ENCODE measurements at regions not wholly inside any gene's neighbourhood (a gene's known extent, or its start where the extent isn't known, plus 50 kb on each side); places are given as distances from the start of the nearest gene placed in this dataset.

- dilution Hi-C loops (cut with MboI; ENCODE audit: extremely low pct_ligation_motif_present, low sequenced_read_pairs), result no loop called here
- TF ChIP-seq CTCF (optimal IDR thresholded peaks at IDR 0.05 in 1 of 3, IDR thresholded peaks at IDR 0.05 in 1 of 3, conservative IDR thresholded peaks at IDR 0.05 in 1 of 3; ENCODE audit: extremely low read depth in 1 of 3, insufficient read depth in 2 of 3, low read length in 3 of 3) (no peak), EZH2 (IDR thresholded peaks at IDR 0.05; ENCODE audit: low read length) (no peak)
- Histone ChIP-seq H3K79me2 (ENCODE audit: control insufficient read depth, insufficient read depth, low read length) (no peaks in the 10 kb centered on the region), H4K20me1 (ENCODE audit: control insufficient read depth, extremely low read depth, insufficient read depth, low read length) (no peaks in the 10 kb centered on the region), H3K27ac (ENCODE audit: control insufficient read depth, insufficient read depth, low read length) (no peak overlapping the region), H3K27me3 (ENCODE audit: control insufficient read depth, extremely low read depth, insufficient read depth, low read length) (no peaks in the 10 kb centered on the region), H3K9me1 (ENCODE audit: control insufficient read depth, extremely low read depth, insufficient read depth, low read length) (no peaks in the 10 kb centered on the region), H3K9me3 (ENCODE audit: control insufficient read depth, low read depth, low read length) (no peaks in the 10 kb centered on the region), H3K4me1 (ENCODE audit: control insufficient read depth, extremely low read depth, insufficient read depth, low read length) (no peaks in the 10 kb centered on the region), H2AFZ (ENCODE audit: control insufficient read depth, low read length) (no peak overlapping the region), H3K4me2 (ENCODE audit: control insufficient read depth, extremely low read depth, insufficient read depth, low read depth, low read length) (no peak overlapping the region), H3K9ac (ENCODE audit: control insufficient read depth, extremely low read depth, insufficient read depth, low read length) (no peak overlapping the region), H3K4me3 (ENCODE audit: control insufficient read depth in 2 of 3, extremely low read depth in 1 of 3, insufficient read depth in 2 of 3, low read depth in 1 of 3, low read length in 3 of 3) (no peak overlapping the region), H3K36me3 (ENCODE audit: control insufficient read depth in 2 of 2, extremely low read depth in 1 of 2, insufficient read depth in 2 of 2, low read length in 2 of 2) (no peaks in the 10 kb centered on the region)
- FAIRE-seq (no peak), DNase-seq (ENCODE audit: low read depth, low spot score) (no peak)
These were observed 213.1 kb upstream of the PSMD7 start for GRCh38 chr16:74083541-74083940.

GRCh38 chr16:74080311-74080710 lies 216.3 kb upstream of the PSMD7 start:
- H3K4me3 ChIP-seq (ENCODE audit: control insufficient read depth in 2 of 3, extremely low read depth in 1 of 3, insufficient read depth in 2 of 3, low read depth in 1 of 3, low read length in 3 of 3), result no peak overlapping the region
- no peak overlapping the region for H3K4me2 ChIP-seq (ENCODE audit: control insufficient read depth, extremely low read depth, insufficient read depth, low read depth, low read length)
- H2AFZ ChIP-seq (ENCODE audit: control insufficient read depth, low read length), result no peak overlapping the region
- H3K4me1 ChIP-seq (ENCODE audit: control insufficient read depth, extremely low read depth, insufficient read depth, low read length), result no peaks in the 10 kb centered on the region
- FAIRE-seq (no peak), DNase-seq (ENCODE audit: low read depth, low spot score) (no peak)
- H3K27me3 ChIP-seq (ENCODE audit: control insufficient read depth, extremely low read depth, insufficient read depth, low read length), result no peaks in the 10 kb centered on the region
- dilution Hi-C loops (cut with MboI; ENCODE audit: extremely low pct_ligation_motif_present, low sequenced_read_pairs), result no loop called here
- no peaks in the 10 kb centered on the region for H3K9me3 ChIP-seq (ENCODE audit: control insufficient read depth, low read depth, low read length)
- H3K79me2 ChIP-seq (ENCODE audit: control insufficient read depth, insufficient read depth, low read length), result no peaks in the 10 kb centered on the region
- no peaks in the 10 kb centered on the region for H3K9me1 ChIP-seq (ENCODE audit: control insufficient read depth, extremely low read depth, insufficient read depth, low read length)
- no peak overlapping the region for H3K9ac ChIP-seq (ENCODE audit: control insufficient read depth, extremely low read depth, insufficient read depth, low read length)
- H3K27ac ChIP-seq (ENCODE audit: control insufficient read depth, insufficient read depth, low read length), result no peak overlapping the region
- TF ChIP-seq EZH2 (IDR thresholded peaks at IDR 0.05; ENCODE audit: low read length) (no peak), CTCF (optimal IDR thresholded peaks at IDR 0.05 in 1 of 3, IDR thresholded peaks at IDR 0.05 in 1 of 3, conservative IDR thresholded peaks at IDR 0.05 in 1 of 3; ENCODE audit: extremely low read depth in 1 of 3, insufficient read depth in 2 of 3, low read length in 3 of 3) (no peak)
- no peaks in the 10 kb centered on the region for H4K20me1 ChIP-seq (ENCODE audit: control insufficient read depth, extremely low read depth, insufficient read depth, low read length)
- H3K36me3 ChIP-seq (ENCODE audit: control insufficient read depth in 2 of 2, extremely low read depth in 1 of 2, insufficient read depth in 2 of 2, low read length in 2 of 2), result no peaks in the 10 kb centered on the region

Data from keratinocyte (primary cell).